SK-N-SH (cell line): ENCODE measurements at regions not wholly inside any gene's neighbourhood (a gene's known extent, or its start where the extent isn't known, plus 50 kb on each side); places are given as distances from the start of the nearest gene placed in this dataset.

Experiments used
- CTCF ChIA-PET: fragments of 300-600, 350-600 bp; formaldehyde crosslinking; extraction: SDS; loops from one replicate; lab custom pipeline; 2021; lab: Yijun Ruan, JAX
- POLR2A ChIA-PET: fragments of 350-600 bp; sonication (Branson Sonifier 250); formaldehyde crosslinking; extraction: SDS; loops from one replicate; lab custom pipeline; 2020; ENCODE audit warnings: antibody characterized with exemption, inconsistent platforms; lab: Yijun Ruan, JAX
- DNase-seq: peaks from one replicate; pipeline ENCODE4 v3.0.0; 2012
- H2AFZ ChIP-seq: fragments of 200-600 bp; sonication (generic); 2 replicates; pipeline ENCODE4 v1.8.1; 2016; ENCODE audit warnings: antibody characterized with exemption, mild to moderate bottlenecking, low read depth
- H3F3A ChIP-seq: fragments of 200-600 bp; sonication (generic); replicated peaks from 2 replicates; pipeline ENCODE3; 2016; ENCODE audit warnings: antibody characterized with exemption, mild to moderate bottlenecking; ENCODE audit not compliant: insufficient read depth
- H3K27ac ChIP-seq, 2 experiments: fragments of 200-500 bp in 1 of 2; fragments of 200-600 bp in 1 of 2; sonication (Bioruptor generic) in 1 of 2; sonication (generic), shearing (Covaris generic) in 1 of 2; 2 replicates each; pipeline versions ENCODE4 v1.5.1 to v1.6.1; 2014 to 2016; ENCODE audit warnings: low read depth in 2 of 2, inconsistent platforms in 1 of 2, low read length in 1 of 2, mild to moderate bottlenecking in 1 of 2, mixed read lengths in 1 of 2
- H3K27me3 ChIP-seq: fragments of 200-600 bp; sonication (generic), shearing (Covaris generic); 2 replicates; pipeline ENCODE4 v1.6.1; 2016; ENCODE audit warnings: mixed run types; ENCODE audit not compliant: insufficient read depth
- H3K36me3 ChIP-seq, 2 experiments: fragments of 200-500 bp in 1 of 2; fragments of 200-600 bp in 1 of 2; sonication (Bioruptor generic) in 1 of 2; sonication (generic) in 1 of 2; replicated peaks in 1 of 2; 2 replicates each; pipeline versions ENCODE3 to v1.5.1; 2014 to 2016; ENCODE audit warnings: low read length in 1 of 2, mild to moderate bottlenecking in 1 of 2; ENCODE audit not compliant: insufficient read depth in 2 of 2, control insufficient read depth in 1 of 2
- H3K4me1 ChIP-seq, 2 experiments: fragments of 200-500 bp in 1 of 2; fragments of 200-600 bp in 1 of 2; sonication (Bioruptor generic) in 1 of 2; sonication (generic), shearing (Covaris generic) in 1 of 2; 2 replicates each; pipeline versions ENCODE4 v1.5.1 to v1.6.1; 2014 to 2016; ENCODE audit warnings: low read depth in 1 of 2, low read length in 1 of 2, mixed run types in 1 of 2; ENCODE audit not compliant: insufficient read depth in 2 of 2, control insufficient read depth in 1 of 2
- H3K4me2 ChIP-seq: fragments of 200-600 bp; sonication (generic), shearing (Covaris generic); 2 replicates; pipeline ENCODE4 v1.6.1; 2017; ENCODE audit warnings: mixed run types
- H3K4me3 ChIP-seq, 2 experiments: fragments of 200-500 bp in 1 of 2; fragments of 200-600 bp in 1 of 2; sonication (Bioruptor generic) in 1 of 2; sonication (generic), shearing (Covaris generic) in 1 of 2; 2 replicates each; pipeline versions ENCODE4 v1.5.1 to v1.8.1; 2014 to 2016; ENCODE audit warnings: low read depth in 2 of 2, inconsistent platforms in 1 of 2, low read length in 1 of 2, mild to moderate bottlenecking in 1 of 2, mixed read lengths in 1 of 2, moderate library complexity in 1 of 2
- H3K79me2 ChIP-seq: fragments of 200-600 bp; sonication (generic); 2 replicates; pipeline ENCODE4 v1.8.1; 2017; ENCODE audit warnings: mild to moderate bottlenecking; ENCODE audit not compliant: insufficient read depth
- H3K9ac ChIP-seq: fragments of 200-600 bp; sonication (generic); 2 replicates; pipeline ENCODE4 v1.6.1; 2017; ENCODE audit warnings: mixed run types
- H3K9me2 ChIP-seq: fragments of 200-600 bp; sonication (generic); 2 replicates; pipeline ENCODE4 v1.6.1; 2017; ENCODE audit warnings: mixed run types
- H3K9me3 ChIP-seq: fragments of 200-600 bp; sonication (generic); 2 replicates; pipeline ENCODE4 v1.6.1; 2017; ENCODE audit warnings: mixed run types, mild to moderate bottlenecking, moderate library complexity
- H4K20me1 ChIP-seq: fragments of 200-600 bp; sonication (generic); 2 replicates; pipeline ENCODE4 v1.6.1; 2017; ENCODE audit warnings: mild to moderate bottlenecking, mixed run types; ENCODE audit not compliant: insufficient read depth
- EP300 ChIP-seq, 2 experiments: IDR thresholded peaks; 2 replicates each; pipeline versions ENCODE4 v1.4.0 to v1.6.1; 2012; ENCODE audit warnings: borderline replicate concordance in 1 of 2, low read depth in 1 of 2, low read length in 1 of 2
- FOXJ3 ChIP-seq: sonication (generic); formaldehyde crosslinking; IDR thresholded peaks from 2 replicates; pipeline ENCODE4 v1.5.1; 2020; ENCODE audit warnings: mild to moderate bottlenecking, missing genetic modification reagents
- FOXM1 ChIP-seq: IDR thresholded peaks from 2 replicates; pipeline ENCODE4 v1.4.0; 2012; ENCODE audit warnings: low read depth, mild to moderate bottlenecking
- GABPA ChIP-seq: IDR thresholded peaks from 2 replicates; pipeline ENCODE4 v1.4.0; 2012; ENCODE audit warnings: low read depth, mild to moderate bottlenecking
- GATA2 ChIP-seq: sonication (generic); formaldehyde crosslinking; IDR thresholded peaks from 2 replicates; pipeline ENCODE4 v1.5.0; 2020; ENCODE audit warnings: mild to moderate bottlenecking, missing genetic modification reagents
- MXI1 ChIP-seq: IDR thresholded peaks from 2 replicates; pipeline ENCODE4 v1.6.1; 2012; ENCODE audit warnings: mild to moderate bottlenecking, low read depth, low read length, improper control_type of control experiment
- NFIC ChIP-seq: IDR thresholded peaks from 2 replicates; pipeline ENCODE4 v1.4.0; 2012; ENCODE audit warnings: borderline replicate concordance
- PBX3 ChIP-seq: IDR thresholded peaks from 2 replicates; pipeline ENCODE4; 2012
- POLR2AphosphoS5 ChIP-seq: IDR thresholded peaks from 2 replicates; pipeline ENCODE4 v1.6.1; 2012; ENCODE audit warnings: low read depth, low read length
- RAD21 ChIP-seq: IDR thresholded peaks from 2 replicates; pipeline ENCODE4 v1.6.1; 2012; ENCODE audit warnings: mild to moderate bottlenecking, low read length
- RCOR1 ChIP-seq: fragments of 150-350 bp; IDR thresholded peaks from 2 replicates; pipeline ENCODE4 v1.6.1; 2017; ENCODE audit warnings: antibody characterized with exemption, low read length
- REST ChIP-seq: IDR thresholded peaks from 2 replicates; pipeline ENCODE4 v1.6.1; 2012; ENCODE audit warnings: mild to moderate bottlenecking, low read depth, low read length, moderate library complexity
- SIN3A ChIP-seq: IDR thresholded peaks from 2 replicates; pipeline ENCODE4 v1.6.1; 2012; ENCODE audit warnings: low read depth, mild to moderate bottlenecking, low read length, moderate library complexity, borderline replicate concordance
- SMC3 ChIP-seq: IDR thresholded peaks from 2 replicates; pipeline ENCODE4 v1.6.1; 2012; ENCODE audit warnings: low read depth, low read length, improper control_type of control experiment
- TEAD4 ChIP-seq: IDR thresholded peaks from 2 replicates; pipeline ENCODE4 v1.4.0; 2012; ENCODE audit warnings: mild to moderate bottlenecking, borderline replicate concordance; ENCODE audit not compliant: insufficient read depth
- WGBS: methylation state at CpG from one replicate; pipeline ENCODE4 v1.1.6; 2017; ENCODE audit warnings: low lambda C conversion rate; 5-methylcytosine and 5-hydroxymethylcytosine counted together

- H3K27me3 ChIP-seq: no peaks in the 10 kb centered on the region
- no peak for DNase-seq
- peaks cover 13% of the 10 kb centered on the region for H3F3A ChIP-seq
- H3K4me3 ChIP-seq: no peak overlapping the region
- ChIA-PET CTCF (interaction anchor here (1.0 to 1.2 kb wide), 4 partner anchors 9 to 1187 kb away, joined by 3 to 6 read pairs (median 4); no protein-coding TSS in a partner anchor), POLR2A (interaction anchor here (0.7 to 1.2 kb wide), 2 partner anchors 1177 to 1185 kb away, joined by 3 read pairs; no protein-coding TSS in a partner anchor)
- H3K9me2 ChIP-seq: no peaks in the 10 kb centered on the region
- peak overlapping the region; percentile 6; the same call in 1 of the 2 replicates for H3K9ac ChIP-seq
- H2AFZ ChIP-seq: peak overlapping the region; percentile 82
- H3K27ac ChIP-seq: peak overlapping the region; percentile 18 to 100; a peak in 3 of 4 replicates
- TF ChIP-seq SMC3 (no peak), EP300 (IDR thresholded peaks at IDR 0.05; ENCODE audit: borderline replicate concordance in 1 of 2, low read depth in 1 of 2, low read length in 1 of 2) (no peak), TEAD4 (no peak)
- TF ChIP-seq, all 33 proteins: peak for 0
- H3K4me2 ChIP-seq: no peak overlapping the region; the same call in 1 of the 2 replicates
- no peaks in the 10 kb centered on the region for H3K36me3 ChIP-seq
- no peaks in the 10 kb centered on the region for H4K20me1 ChIP-seq
- peaks cover 12 to 54% of the 10 kb centered on the region in 2 experiments; a peak in 3 of 4 replicates for H3K4me1 ChIP-seq
- H3K9me3 ChIP-seq: no peaks in the 10 kb centered on the region
- 4% methylated on average over 1 of the region's 1 CpG for WGBS
- H3K79me2 ChIP-seq: no peaks in the 10 kb centered on the region; the same call in 1 of the 2 replicates
Measured at GRCh38 chr10:9234191-9234590, 1179.7 kb downstream of the GATA3 start.

GRCh38 chr10:9238041-9238440 is 1183.6 kb downstream of the GATA3 start:
- TF ChIP-seq POLR2AphosphoS5 (no peak), NFIC (peak; percentile 8; the same call in 1 of the 2 replicates)
- peaks cover 12 to 45% of the 10 kb centered on the region in 2 experiments; a peak in 3 of 4 replicates for H3K4me1 ChIP-seq
- 0 out of 4 replicates have a peak overlapping the region, but pooled peaks of 1 of the 2 experiments have one; percentile 10 for H3K4me3 ChIP-seq
- no peaks in the 10 kb centered on the region for H3K9me2 ChIP-seq
- no peaks in the 10 kb centered on the region for H3K36me3 ChIP-seq
- H3K27ac ChIP-seq: peak overlapping the region; percentile 83 to 100
- H3F3A ChIP-seq: peaks cover 18% of the 10 kb centered on the region
- peak overlapping the region; percentile 64 for H3K4me2 ChIP-seq
- ChIA-PET POLR2A (interaction anchor here (1.0 kb wide), 1 partner anchor 1177 kb away, joined by 5 read pairs; no protein-coding TSS in a partner anchor), CTCF (interaction anchor here (0.7 to 3.0 kb wide), 11 partner anchors 15 to 1712 kb away, joined by 3 to 15 read pairs (median 4); no protein-coding TSS in a partner anchor)
- no peaks in the 10 kb centered on the region for H3K27me3 ChIP-seq
- peak overlapping the region; percentile 81 for H2AFZ ChIP-seq
- no peak for DNase-seq
- 17% methylated on average over 4 of the region's 4 CpGs for WGBS
- H3K9ac ChIP-seq: peak overlapping the region; percentile 51; the same call in 1 of the 2 replicates
- H3K9me3 ChIP-seq: no peaks in the 10 kb centered on the region
- no peaks in the 10 kb centered on the region; the same call in 1 of the 2 replicates for H3K79me2 ChIP-seq
- no peaks in the 10 kb centered on the region for H4K20me1 ChIP-seq

GRCh38 chr10:9239298-9239697 is 1184.8 kb downstream of the GATA3 start:
- peak; percentile 73 for DNase-seq
- Histone ChIP-seq H2AFZ (peak overlapping the region; percentile 81), H3K4me2 (peak overlapping the region; percentile 64), H3K4me1 (peaks cover 12 to 48% of the 10 kb centered on the region in 2 experiments; a peak in 3 of 4 replicates), H3K9me2 (no peaks in the 10 kb centered on the region), H3K27me3 (no peaks in the 10 kb centered on the region), H3K79me2 (no peaks in the 10 kb centered on the region; the same call in 1 of the 2 replicates), H3K9ac (peak overlapping the region; percentile 51; the same call in 1 of the 2 replicates), H4K20me1 (no peaks in the 10 kb centered on the region), H3K27ac (peak overlapping the region; percentile 83 to 100), H3F3A (peaks cover 18% of the 10 kb centered on the region), H3K36me3 (no peaks in the 10 kb centered on the region), H3K9me3 (no peaks in the 10 kb centered on the region), H3K4me3 (peak overlapping the region; percentile 17 to 50; a peak in 3 of 4 replicates)
- 8% methylated on average over 8 of the region's 8 CpGs for WGBS
- CTCF ChIA-PET: interaction anchor here (1.0 to 2.3 kb wide), 10 partner anchors 26 to 1552 kb away, joined by 3 to 10 read pairs (median 4); no protein-coding TSS in a partner anchor
- POLR2A ChIA-PET: interaction anchor here (0.6 to 2.0 kb wide), 11 partner anchors 17 to 1365 kb away, joined by 3 to 16 read pairs (median 4); no protein-coding TSS in a partner anchor
- TF ChIP-seq SIN3A (no peak), EP300 (IDR thresholded peaks at IDR 0.05; ENCODE audit: borderline replicate concordance in 1 of 2, low read depth in 1 of 2, low read length in 1 of 2) (peak; percentile 79 to 96), GABPA (no peak), MXI1 (peak; percentile 78), GATA2 (CRISPR knock-in tag) (peak; percentile 99), FOXJ3 (CRISPR knock-in tag) (0 out of 2 replicates have a peak, but pooled peaks have one; percentile 15), RCOR1 (peak; percentile 86), REST (no peak), PBX3 (peak; percentile 89), POLR2AphosphoS5 (no peak; the same call in 1 of the 2 replicates), FOXM1 (peak; percentile 85), RAD21 (peak; percentile 41)
